ENCODE measurements at regions not wholly inside any gene's neighbourhood (a gene's known extent, or its start where the extent isn't known, plus 50 kb on each side); places are given as distances from the start of the nearest gene placed in this dataset.

DNA sequence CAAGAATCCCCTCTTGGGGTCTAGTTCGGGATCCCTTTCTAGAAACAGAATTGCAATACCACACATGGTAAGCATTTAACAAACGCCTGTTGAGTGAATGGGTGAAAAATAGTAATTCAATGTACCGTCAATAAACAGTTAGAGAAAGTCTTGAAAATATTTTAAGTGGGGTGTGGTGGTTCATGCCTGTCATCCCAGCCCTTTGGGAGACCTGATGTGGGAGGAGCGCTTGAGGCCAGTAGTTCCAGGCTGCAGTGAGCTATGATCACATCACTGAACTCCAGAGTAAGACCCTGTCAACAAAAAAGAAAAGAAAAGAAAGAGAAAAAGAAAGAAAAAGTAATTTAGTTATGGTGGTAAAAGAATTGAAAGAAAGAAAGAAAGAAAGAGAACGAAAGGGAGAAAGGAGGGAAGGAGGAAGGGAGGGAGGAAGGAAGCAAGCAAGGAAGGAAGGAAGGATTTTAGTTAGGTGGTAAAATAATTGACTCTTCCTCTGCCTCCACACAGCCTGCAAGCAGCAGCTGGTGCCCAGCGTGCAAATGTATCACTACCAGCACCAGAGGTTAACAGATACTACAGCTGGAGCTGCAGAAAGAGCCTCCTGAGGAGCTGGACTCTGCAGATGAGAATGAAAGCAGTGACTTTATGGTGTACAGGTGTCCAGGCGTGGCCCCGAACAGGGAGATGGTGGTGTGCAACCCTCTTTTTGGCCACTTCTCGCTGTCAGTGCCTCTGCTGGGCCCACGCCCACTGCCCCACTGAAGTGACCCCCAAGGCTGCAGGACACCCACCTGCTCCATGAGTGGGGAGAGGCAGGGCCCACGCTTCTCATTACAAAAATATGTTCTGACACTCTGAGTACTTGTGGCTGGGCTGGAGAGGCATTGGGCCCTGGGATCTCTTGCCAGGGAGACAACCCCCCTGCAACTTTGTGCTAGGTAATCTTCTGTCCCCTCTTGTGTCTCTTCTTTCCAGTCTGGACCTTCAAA is 135.4 kb downstream of the BAMBI start:
- Histone ChIP-seq H3K27me3 (ENCODE audit: control insufficient read depth in 4 of 4, insufficient read depth in 4 of 4, low read length in 3 of 4) (no peaks in the 10 kb centered on the region), H3K27ac (ENCODE audit: low read depth in 1 of 2, low read length in 2 of 2) (no peak overlapping the region), H3K9me3 (ENCODE audit: control insufficient read depth in 4 of 4, low read length in 3 of 4) (no peaks in the 10 kb centered on the region), H3K9ac (ENCODE audit: low read depth in 1 of 2, low read length in 2 of 2) (no peak overlapping the region), H3K4me1 (ENCODE audit: control insufficient read depth in 4 of 4, insufficient read depth in 4 of 4, low read length in 3 of 4) (peaks cover 0 to 10% (median 6%) of the 10 kb centered on the region in 4 donors), H3K4me3 (ENCODE audit: low read depth in 1 of 3, low read length in 3 of 3) (no peak overlapping the region), H3K36me3 (ENCODE audit: control insufficient read depth in 4 of 4, insufficient read depth in 3 of 4, low read depth in 1 of 4, low read length in 3 of 4) (no peaks in the 10 kb centered on the region)
- WGBS: 68% methylated on average over 11 of the region's 11 CpGs
- DNase-seq (ENCODE audit: low spot score): no peak
- TF ChIP-seq YY1 (IDR thresholded peaks at IDR 0.05): no peak

DNA sequence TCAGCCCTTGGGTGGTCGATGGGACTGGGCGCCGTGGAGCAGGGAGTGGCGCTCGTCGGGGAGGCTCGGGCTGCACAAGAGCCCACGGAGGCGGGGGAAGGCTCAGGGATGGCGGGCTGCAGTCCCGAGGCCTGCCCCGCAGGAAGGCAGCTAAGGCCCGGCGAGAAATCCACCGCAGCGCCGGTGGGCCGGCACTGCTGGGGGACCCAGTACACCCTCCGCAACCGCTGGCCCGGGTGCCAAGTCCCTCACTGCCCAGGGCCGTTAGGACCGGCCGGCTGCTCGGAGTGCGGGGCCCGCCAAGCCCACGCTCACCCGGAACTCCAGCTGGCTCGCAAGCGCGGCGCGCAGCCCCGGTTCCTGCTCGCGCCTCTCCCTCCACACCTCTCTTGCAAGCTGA is 138.4 kb downstream of the BAMBI start:
- H3K9ac ChIP-seq (ENCODE audit: low read depth in 1 of 2, low read length in 2 of 2): no peak overlapping the region
- H3K4me1 ChIP-seq (ENCODE audit: control insufficient read depth in 4 of 4, insufficient read depth in 4 of 4, low read length in 3 of 4): no peaks in the 10 kb centered on the region
- TF ChIP-seq EGR1 (IDR thresholded peaks at IDR 0.05; ENCODE audit: low read depth in 2 of 2) (no peak), NR2F2 (IDR thresholded peaks at IDR 0.05) (no peak), GABPA (IDR thresholded peaks at IDR 0.05 in 1 of 2, conservative IDR thresholded peaks at IDR 0.05 in 1 of 2) (no peak), FOXA2 (IDR thresholded peaks at IDR 0.05) (no peak), HNF4G (IDR thresholded peaks at IDR 0.05) (no peak), SP1 (IDR thresholded peaks at IDR 0.05) (no peak), YY1 (IDR thresholded peaks at IDR 0.05) (no peak), JUND (IDR thresholded peaks at IDR 0.05) (no peak), HNF4A (conservative IDR thresholded peaks at IDR 0.05) (no peak)
- TF ChIP-seq, protein P1, sequence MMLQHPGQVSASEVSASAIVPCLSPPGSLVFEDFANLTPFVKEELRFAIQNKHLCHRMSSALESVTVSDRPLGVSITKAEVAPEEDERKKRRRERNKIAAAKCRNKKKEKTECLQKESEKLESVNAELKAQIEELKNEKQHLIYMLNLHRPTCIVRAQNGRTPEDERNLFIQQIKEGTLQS (IDR thresholded peaks at IDR 0.05): no peak
- TF ChIP-seq, protein P2, sequence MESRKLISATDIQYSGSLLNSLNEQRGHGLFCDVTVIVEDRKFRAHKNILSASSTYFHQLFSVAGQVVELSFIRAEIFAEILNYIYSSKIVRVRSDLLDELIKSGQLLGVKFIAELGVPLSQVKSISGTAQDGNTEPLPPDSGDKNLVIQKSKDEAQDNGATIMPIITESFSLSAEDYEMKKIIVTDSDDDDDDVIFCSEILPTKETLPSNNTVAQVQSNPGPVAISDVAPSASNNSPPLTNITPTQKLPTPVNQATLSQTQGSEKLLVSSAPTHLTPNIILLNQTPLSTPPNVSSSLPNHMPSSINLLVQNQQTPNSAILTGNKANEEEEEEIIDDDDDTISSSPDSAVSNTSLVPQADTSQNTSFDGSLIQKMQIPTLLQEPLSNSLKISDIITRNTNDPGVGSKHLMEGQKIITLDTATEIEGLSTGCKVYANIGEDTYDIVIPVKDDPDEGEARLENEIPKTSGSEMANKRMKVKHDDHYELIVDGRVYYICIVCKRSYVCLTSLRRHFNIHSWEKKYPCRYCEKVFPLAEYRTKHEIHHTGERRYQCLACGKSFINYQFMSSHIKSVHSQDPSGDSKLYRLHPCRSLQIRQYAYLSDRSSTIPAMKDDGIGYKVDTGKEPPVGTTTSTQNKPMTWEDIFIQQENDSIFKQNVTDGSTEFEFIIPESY (IDR thresholded peaks at IDR 0.05): no peak
- TF ChIP-seq, protein P3, sequence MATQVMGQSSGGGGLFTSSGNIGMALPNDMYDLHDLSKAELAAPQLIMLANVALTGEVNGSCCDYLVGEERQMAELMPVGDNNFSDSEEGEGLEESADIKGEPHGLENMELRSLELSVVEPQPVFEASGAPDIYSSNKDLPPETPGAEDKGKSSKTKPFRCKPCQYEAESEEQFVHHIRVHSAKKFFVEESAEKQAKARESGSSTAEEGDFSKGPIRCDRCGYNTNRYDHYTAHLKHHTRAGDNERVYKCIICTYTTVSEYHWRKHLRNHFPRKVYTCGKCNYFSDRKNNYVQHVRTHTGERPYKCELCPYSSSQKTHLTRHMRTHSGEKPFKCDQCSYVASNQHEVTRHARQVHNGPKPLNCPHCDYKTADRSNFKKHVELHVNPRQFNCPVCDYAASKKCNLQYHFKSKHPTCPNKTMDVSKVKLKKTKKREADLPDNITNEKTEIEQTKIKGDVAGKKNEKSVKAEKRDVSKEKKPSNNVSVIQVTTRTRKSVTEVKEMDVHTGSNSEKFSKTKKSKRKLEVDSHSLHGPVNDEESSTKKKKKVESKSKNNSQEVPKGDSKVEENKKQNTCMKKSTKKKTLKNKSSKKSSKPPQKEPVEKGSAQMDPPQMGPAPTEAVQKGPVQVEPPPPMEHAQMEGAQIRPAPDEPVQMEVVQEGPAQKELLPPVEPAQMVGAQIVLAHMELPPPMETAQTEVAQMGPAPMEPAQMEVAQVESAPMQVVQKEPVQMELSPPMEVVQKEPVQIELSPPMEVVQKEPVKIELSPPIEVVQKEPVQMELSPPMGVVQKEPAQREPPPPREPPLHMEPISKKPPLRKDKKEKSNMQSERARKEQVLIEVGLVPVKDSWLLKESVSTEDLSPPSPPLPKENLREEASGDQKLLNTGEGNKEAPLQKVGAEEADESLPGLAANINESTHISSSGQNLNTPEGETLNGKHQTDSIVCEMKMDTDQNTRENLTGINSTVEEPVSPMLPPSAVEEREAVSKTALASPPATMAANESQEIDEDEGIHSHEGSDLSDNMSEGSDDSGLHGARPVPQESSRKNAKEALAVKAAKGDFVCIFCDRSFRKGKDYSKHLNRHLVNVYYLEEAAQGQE (IDR thresholded peaks at IDR 0.05): no peak
- TF ChIP-seq, protein P4, sequence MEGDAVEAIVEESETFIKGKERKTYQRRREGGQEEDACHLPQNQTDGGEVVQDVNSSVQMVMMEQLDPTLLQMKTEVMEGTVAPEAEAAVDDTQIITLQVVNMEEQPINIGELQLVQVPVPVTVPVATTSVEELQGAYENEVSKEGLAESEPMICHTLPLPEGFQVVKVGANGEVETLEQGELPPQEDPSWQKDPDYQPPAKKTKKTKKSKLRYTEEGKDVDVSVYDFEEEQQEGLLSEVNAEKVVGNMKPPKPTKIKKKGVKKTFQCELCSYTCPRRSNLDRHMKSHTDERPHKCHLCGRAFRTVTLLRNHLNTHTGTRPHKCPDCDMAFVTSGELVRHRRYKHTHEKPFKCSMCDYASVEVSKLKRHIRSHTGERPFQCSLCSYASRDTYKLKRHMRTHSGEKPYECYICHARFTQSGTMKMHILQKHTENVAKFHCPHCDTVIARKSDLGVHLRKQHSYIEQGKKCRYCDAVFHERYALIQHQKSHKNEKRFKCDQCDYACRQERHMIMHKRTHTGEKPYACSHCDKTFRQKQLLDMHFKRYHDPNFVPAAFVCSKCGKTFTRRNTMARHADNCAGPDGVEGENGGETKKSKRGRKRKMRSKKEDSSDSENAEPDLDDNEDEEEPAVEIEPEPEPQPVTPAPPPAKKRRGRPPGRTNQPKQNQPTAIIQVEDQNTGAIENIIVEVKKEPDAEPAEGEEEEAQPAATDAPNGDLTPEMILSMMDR (IDR thresholded peaks at IDR 0.05; ENCODE audit: low read depth, low read length, missing input control): no peak
- no peaks in the 10 kb centered on the region for H3K27me3 ChIP-seq (ENCODE audit: control insufficient read depth in 4 of 4, insufficient read depth in 4 of 4, low read length in 3 of 4)
- no peaks in the 10 kb centered on the region for H3K9me3 ChIP-seq (ENCODE audit: control insufficient read depth in 4 of 4, low read length in 3 of 4)
- no peak overlapping the region for H3K4me3 ChIP-seq (ENCODE audit: low read depth in 1 of 3, low read length in 3 of 3)
- WGBS: 98% methylated on average over 37 of the region's 37 CpGs
- DNase-seq (ENCODE audit: low spot score): no peak
- H3K36me3 ChIP-seq (ENCODE audit: control insufficient read depth in 4 of 4, insufficient read depth in 3 of 4, low read depth in 1 of 4, low read length in 3 of 4): no peaks in the 10 kb centered on the region
- H3K27ac ChIP-seq (ENCODE audit: low read depth in 1 of 2, low read length in 2 of 2): no peak overlapping the region
